HCT116 (cell line): ENCODE measurements at regions not wholly inside any gene's neighbourhood (a gene's known extent, or its start where the extent isn't known, plus 50 kb on each side); places are given as distances from the start of the nearest gene placed in this dataset.

Experiments
- ATAC-seq: fragments of 200-7000 bp; cut with Tn5 transposase; 2 replicates; pipeline ENCODE4 v1.9.1; 2020; ENCODE audit warnings: mild to moderate bottlenecking, moderate library complexity
- BruUV-seq: library from RNA; stranded (reverse); fragments of 400-500 nt; replicated peaks from 2 replicates; lab custom pipeline; 2021; lab: Mats Ljungman, UMichigan
- CTCF ChIA-PET: fragments of 300-600 bp; sonication (Branson Sonifier 250); formaldehyde crosslinking; loops from one replicate; lab custom pipeline; 2021; ENCODE audit warnings: antibody characterized with exemption; lab: Charles Lee
- POLR2A ChIA-PET: fragments of 300-600, 350-600 bp; sonication (Branson Sonifier 250); formaldehyde crosslinking; loops from one replicate; lab custom pipeline; 2021; ENCODE audit warnings: antibody characterized with exemption; lab: Charles Lee
- RAD21 ChIA-PET, 2 experiments: fragments of 300-600 bp; sonication (Branson Sonifier 250); formaldehyde crosslinking; loops; one replicate each; lab custom pipeline; 2023; ENCODE audit warnings: low total read pairs in 2 of 2; ENCODE audit not compliant: uncharacterized antibody in 2 of 2, unreplicated experiment in 2 of 2, low non-redundant PET in 1 of 2; lab: Charles Lee
- DNase-seq: peaks from one replicate; pipeline ENCODE4 v3.0.0-alpha.2; 2010; ENCODE audit warnings: low read depth, low spot score
- H2AFZ ChIP-seq: fragments of 200-600 bp; shearing (Covaris generic), sonication (generic); 2 replicates; pipeline ENCODE4 v1.6.1; 2017; ENCODE audit warnings: low read depth, mixed run types, mixed read lengths, antibody characterized with exemption, low read length; ENCODE audit not compliant: poor library complexity, severe bottlenecking
- H3K27ac ChIP-seq: 2 replicates; pipeline ENCODE4 v1.5.1; 2012; ENCODE audit warnings: low read depth, low read length
- H3K27me3 ChIP-seq: fragments of 200-600 bp; sonication (generic); 2 replicates; pipeline ENCODE4 v1.6.1; 2016; ENCODE audit warnings: mixed run types, low read length, mixed read lengths; ENCODE audit not compliant: insufficient read depth
- H3K36me3 ChIP-seq, 2 experiments: fragments of 200-500 bp in 1 of 2; fragments of 200-600 bp in 1 of 2; sonication (Bioruptor generic) in 1 of 2; sonication (generic) in 1 of 2; 2 replicates each; pipeline versions ENCODE4 v1.5.1 to v1.6.1; 2014 to 2016; ENCODE audit warnings: low read length in 2 of 2, inconsistent platforms in 1 of 2, mixed read lengths in 1 of 2, mixed run types in 1 of 2; ENCODE audit not compliant: insufficient read depth in 2 of 2, control insufficient read depth in 1 of 2
- H3K4me1 ChIP-seq, 2 experiments: fragments of 200-600 bp in 1 of 2; sonication (generic) in 1 of 2; 2 replicates each; pipeline versions ENCODE4 v1.5.1 to v1.6.1; 2012 to 2017; ENCODE audit warnings: low read length in 2 of 2, inconsistent platforms in 1 of 2, mild to moderate bottlenecking in 1 of 2, mixed read lengths in 1 of 2, mixed run types in 1 of 2, moderate library complexity in 1 of 2; ENCODE audit not compliant: insufficient read depth in 2 of 2, control insufficient read depth in 1 of 2
- H3K4me2 ChIP-seq: fragments of 200-600 bp; sonication (generic); 2 replicates; pipeline ENCODE4 v1.6.1; 2017; ENCODE audit warnings: mixed run types, low read length, mixed read lengths
- H3K4me3 ChIP-seq, 2 experiments: fragments of 200-600 bp in 1 of 2; sonication (generic) in 1 of 2; replicated peaks in 1 of 2; 2 replicates each; pipeline ENCODE4 v1.5.1; 2011 to 2016; ENCODE audit warnings: low read length in 2 of 2, control low read depth in 1 of 2, low read depth in 1 of 2, mild to moderate bottlenecking in 1 of 2, mixed read lengths in 1 of 2, mixed run types in 1 of 2
- H3K79me2 ChIP-seq: fragments of 200-600 bp; sonication (generic); 2 replicates; pipeline ENCODE4 v1.6.1; 2017; ENCODE audit warnings: mild to moderate bottlenecking, mixed run types, low read length, moderate library complexity, mixed read lengths; ENCODE audit not compliant: insufficient read depth
- H3K9ac ChIP-seq: fragments of 200-600 bp; sonication (generic); 2 replicates; pipeline ENCODE4 v1.6.1; 2016; ENCODE audit warnings: low read length, mixed read lengths
- H3K9me2 ChIP-seq: fragments of 200-600 bp; sonication (generic), shearing (Covaris generic); 2 replicates; pipeline ENCODE4 v1.6.1; 2017; ENCODE audit warnings: mixed run types, mild to moderate bottlenecking, moderate library complexity; ENCODE audit not compliant: insufficient read depth
- H3K9me3 ChIP-seq, 2 experiments: fragments of 200-500 bp in 1 of 2; fragments of 200-600 bp in 1 of 2; sonication (Bioruptor generic) in 1 of 2; sonication (generic) in 1 of 2; 2 replicates each; pipeline ENCODE4 v1.6.1; 2014 to 2017; ENCODE audit warnings: low read length in 2 of 2, mixed read lengths in 2 of 2, inconsistent platforms in 1 of 2, low read depth in 1 of 2, mild to moderate bottlenecking in 1 of 2, mixed run types in 1 of 2, moderate library complexity in 1 of 2; ENCODE audit not compliant: control insufficient read depth in 1 of 2, insufficient read depth in 1 of 2
- H4K20me1 ChIP-seq: fragments of 200-600 bp; sonication (generic), shearing (Covaris generic); 2 replicates; pipeline ENCODE4 v1.6.1; 2017; ENCODE audit warnings: mixed run types, mild to moderate bottlenecking, moderate library complexity; ENCODE audit not compliant: insufficient read depth
- CEBPB ChIP-seq: IDR thresholded peaks from 2 replicates; pipeline ENCODE4 v1.6.1; 2012; ENCODE audit warnings: low read depth
- ELF1 ChIP-seq: IDR thresholded peaks from 2 replicates; pipeline ENCODE4 v1.6.1; 2012; ENCODE audit warnings: low read depth, borderline replicate concordance
- EZH2 ChIP-seq: fragments of 200-600 bp; sonication (generic); IDR thresholded peaks from 2 replicates; pipeline ENCODE4 v1.6.1; 2017; ENCODE audit warnings: antibody characterized with exemption, mixed run types
- EZH2phosphoT487 ChIP-seq: fragments of 200-600 bp; IDR thresholded peaks from 2 replicates; pipeline ENCODE4 v1.6.1; 2018; ENCODE audit warnings: antibody characterized with exemption, borderline replicate concordance
- FOSL1 ChIP-seq: IDR thresholded peaks from 2 replicates; pipeline ENCODE4 v1.6.1; 2012; ENCODE audit warnings: low read depth
- JUND ChIP-seq: IDR thresholded peaks from 2 replicates; pipeline ENCODE4 v1.6.1; 2012
- POLR2A ChIP-seq: IDR thresholded peaks from 2 replicates; pipeline ENCODE4 v1.7.0; 2011; ENCODE audit warnings: borderline replicate concordance; ENCODE audit not compliant: insufficient read depth, insufficient read length; ENCODE audit errors: extremely low read depth
- POLR2AphosphoS5 ChIP-seq: IDR thresholded peaks from 2 replicates; pipeline ENCODE4 v1.6.1; 2011; ENCODE audit warnings: mild to moderate bottlenecking, low read depth, low read length, moderate library complexity
- SIN3A ChIP-seq: IDR thresholded peaks from 2 replicates; pipeline ENCODE4 v1.6.1; 2012; ENCODE audit warnings: low read depth
- SP1 ChIP-seq: IDR thresholded peaks from 2 replicates; pipeline ENCODE4 v1.6.1; 2012; ENCODE audit warnings: low read depth
- SRF ChIP-seq: IDR thresholded peaks from 2 replicates; pipeline ENCODE4 v1.6.1; 2012; ENCODE audit warnings: low read depth
- TCF7L2 ChIP-seq: IDR thresholded peaks from 2 replicates; pipeline ENCODE4 v1.7.0; 2011; ENCODE audit warnings: borderline replicate concordance, inconsistent platforms; ENCODE audit not compliant: insufficient read depth, insufficient read length; ENCODE audit errors: extremely low read depth
- ZFX ChIP-seq: fragments of 450-650 bp; IDR thresholded peaks from 2 replicates; pipeline ENCODE4 v1.6.1; 2017
- intact Hi-C: fragments of 100-400 bp; cut with micrococcal nuclease; formaldehyde crosslinking; loops from 2 replicates; pipeline ENCODE4 v1.10.0; 2022
- TF ChIP-seq, protein P1 (sequence below), 3 experiments: fragments of 200-600 bp in 1 of 3; sonication (generic) in 1 of 3; IDR thresholded peaks in 2 of 3; conservative IDR thresholded peaks in 1 of 3; 2 replicates each; pipeline ENCODE4 v1.5.1; 2012 to 2017; ENCODE audit warnings: low read depth in 2 of 3, low read length in 2 of 3, antibody characterized with exemption in 1 of 3, borderline replicate concordance in 1 of 3, control low read depth in 1 of 3, mild to moderate bottlenecking in 1 of 3, mixed read lengths in 1 of 3, mixed run types in 1 of 3, moderate library complexity in 1 of 3; ENCODE audit not compliant: insufficient read depth in 1 of 3
- TF ChIP-seq, protein P2 (sequence below): IDR thresholded peaks from 2 replicates; pipeline ENCODE4 v1.6.1; 2012
- TF ChIP-seq, protein P3 (sequence below): IDR thresholded peaks from 2 replicates; pipeline ENCODE4 v1.6.1; 2012
- TF ChIP-seq, protein P4 (sequence below): IDR thresholded peaks from 2 replicates; pipeline ENCODE4 v1.6.1; 2012; ENCODE audit warnings: low read depth

DNA sequence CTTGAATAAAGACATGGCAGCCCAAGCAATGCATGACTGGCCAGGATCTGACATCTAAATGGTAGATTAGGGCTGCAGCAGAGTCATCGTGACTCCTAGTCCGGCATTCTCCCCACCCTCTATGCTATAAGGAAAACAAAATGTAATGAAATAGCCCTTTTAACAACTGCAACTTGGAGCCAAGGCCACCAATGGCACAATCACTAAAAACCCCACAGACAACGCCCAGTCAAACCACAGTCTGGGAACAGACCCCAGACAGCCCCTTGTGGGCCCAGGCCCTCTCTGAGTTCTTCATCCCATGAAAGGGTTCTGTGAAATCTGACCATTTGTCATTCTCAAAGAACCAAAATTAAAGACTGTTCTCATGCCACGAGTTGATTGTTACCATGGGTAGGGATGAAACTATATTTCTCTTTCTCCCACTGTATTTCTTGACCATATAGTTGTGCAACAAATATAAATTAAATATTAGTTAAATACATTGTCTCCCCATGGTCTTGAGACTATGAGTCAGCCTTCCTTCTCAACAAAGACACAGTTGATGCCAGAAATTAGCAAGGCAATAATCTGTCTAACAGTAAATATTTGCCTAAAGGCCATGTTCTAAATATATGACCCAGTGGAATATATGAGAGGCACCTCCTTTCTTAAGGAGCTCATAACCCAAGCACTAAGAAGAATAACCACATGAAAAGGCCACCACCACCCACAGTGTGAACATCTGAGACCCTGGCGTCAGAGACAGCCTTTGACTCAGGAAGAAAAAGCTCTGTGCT is 85.6 kb upstream of the SSTR4 start (continued):
- TF ChIP-seq, protein P1, sequence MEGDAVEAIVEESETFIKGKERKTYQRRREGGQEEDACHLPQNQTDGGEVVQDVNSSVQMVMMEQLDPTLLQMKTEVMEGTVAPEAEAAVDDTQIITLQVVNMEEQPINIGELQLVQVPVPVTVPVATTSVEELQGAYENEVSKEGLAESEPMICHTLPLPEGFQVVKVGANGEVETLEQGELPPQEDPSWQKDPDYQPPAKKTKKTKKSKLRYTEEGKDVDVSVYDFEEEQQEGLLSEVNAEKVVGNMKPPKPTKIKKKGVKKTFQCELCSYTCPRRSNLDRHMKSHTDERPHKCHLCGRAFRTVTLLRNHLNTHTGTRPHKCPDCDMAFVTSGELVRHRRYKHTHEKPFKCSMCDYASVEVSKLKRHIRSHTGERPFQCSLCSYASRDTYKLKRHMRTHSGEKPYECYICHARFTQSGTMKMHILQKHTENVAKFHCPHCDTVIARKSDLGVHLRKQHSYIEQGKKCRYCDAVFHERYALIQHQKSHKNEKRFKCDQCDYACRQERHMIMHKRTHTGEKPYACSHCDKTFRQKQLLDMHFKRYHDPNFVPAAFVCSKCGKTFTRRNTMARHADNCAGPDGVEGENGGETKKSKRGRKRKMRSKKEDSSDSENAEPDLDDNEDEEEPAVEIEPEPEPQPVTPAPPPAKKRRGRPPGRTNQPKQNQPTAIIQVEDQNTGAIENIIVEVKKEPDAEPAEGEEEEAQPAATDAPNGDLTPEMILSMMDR (IDR thresholded peaks at IDR 0.05 in 2 of 3, conservative IDR thresholded peaks at IDR 0.05 in 1 of 3; ENCODE audit: borderline replicate concordance in 1 of 3, insufficient read depth in 1 of 3, low read depth in 2 of 3, low read length in 2 of 3): no peak
- TF ChIP-seq EZH2: no peak

DNA sequence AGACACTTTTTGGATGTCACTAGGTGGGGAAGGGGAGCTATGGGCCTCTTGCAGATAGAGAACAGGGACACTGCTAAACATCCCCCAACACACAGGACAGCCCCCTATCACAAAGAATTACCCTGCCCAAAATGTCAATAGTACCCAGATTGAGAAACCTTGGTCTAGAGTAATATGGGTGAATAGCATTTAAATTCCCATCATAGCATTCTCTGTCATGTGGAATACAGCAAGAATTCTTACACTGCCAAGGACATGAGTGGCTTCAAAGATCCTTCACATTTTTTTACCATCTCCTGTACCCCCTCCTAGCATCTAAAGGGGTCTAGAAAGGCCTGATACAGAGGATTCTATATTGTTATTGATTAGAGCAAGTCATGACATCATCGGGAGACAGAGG is 83.1 kb upstream of the SSTR4 start:
- CTCF ChIA-PET: no interaction called here
- H3K79me2 ChIP-seq: no peaks in the 10 kb centered on the region
- H3K27me3 ChIP-seq: peaks cover 55% of the 10 kb centered on the region
- no peak for ATAC-seq
- H3K9ac ChIP-seq: no peak overlapping the region
- H4K20me1 ChIP-seq: no peaks in the 10 kb centered on the region
- no peak overlapping the region for H2AFZ ChIP-seq
- H3K4me2 ChIP-seq: no peak overlapping the region
- POLR2A ChIA-PET: no interaction called here
- no peak for DNase-seq
- H3K36me3 ChIP-seq: no peaks in the 10 kb centered on the region
- H3K27ac ChIP-seq: no peak overlapping the region
- no peaks in the 10 kb centered on the region for H3K4me1 ChIP-seq
- RAD21 ChIA-PET: no interaction called here
- BruUV-seq: no TSS peak
- no peaks in the 10 kb centered on the region for H3K9me2 ChIP-seq
- H3K4me3 ChIP-seq: no peak overlapping the region
- no peaks in the 10 kb centered on the region for H3K9me3 ChIP-seq
- intact Hi-C loops: no loop called here
- TF ChIP-seq SIN3A (no peak), SP1 (no peak), CEBPB (no peak), POLR2AphosphoS5 (no peak), EZH2phosphoT487 (no peak), SRF (no peak), JUND (no peak), TCF7L2 (no peak), ELF1 (no peak), FOSL1 (no peak), EZH2 (no peak), ZFX (no peak), POLR2A (no peak)
- TF ChIP-seq, protein P2, sequence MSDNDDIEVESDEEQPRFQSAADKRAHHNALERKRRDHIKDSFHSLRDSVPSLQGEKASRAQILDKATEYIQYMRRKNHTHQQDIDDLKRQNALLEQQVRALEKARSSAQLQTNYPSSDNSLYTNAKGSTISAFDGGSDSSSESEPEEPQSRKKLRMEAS: no peak
- TF ChIP-seq, protein P1 (IDR thresholded peaks at IDR 0.05 in 2 of 3, conservative IDR thresholded peaks at IDR 0.05 in 1 of 3; ENCODE audit: borderline replicate concordance in 1 of 3, insufficient read depth in 1 of 3, low read depth in 2 of 3, low read length in 2 of 3): no peak
- TF ChIP-seq, protein P3, sequence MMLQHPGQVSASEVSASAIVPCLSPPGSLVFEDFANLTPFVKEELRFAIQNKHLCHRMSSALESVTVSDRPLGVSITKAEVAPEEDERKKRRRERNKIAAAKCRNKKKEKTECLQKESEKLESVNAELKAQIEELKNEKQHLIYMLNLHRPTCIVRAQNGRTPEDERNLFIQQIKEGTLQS: no peak
- TF ChIP-seq, protein P4, sequence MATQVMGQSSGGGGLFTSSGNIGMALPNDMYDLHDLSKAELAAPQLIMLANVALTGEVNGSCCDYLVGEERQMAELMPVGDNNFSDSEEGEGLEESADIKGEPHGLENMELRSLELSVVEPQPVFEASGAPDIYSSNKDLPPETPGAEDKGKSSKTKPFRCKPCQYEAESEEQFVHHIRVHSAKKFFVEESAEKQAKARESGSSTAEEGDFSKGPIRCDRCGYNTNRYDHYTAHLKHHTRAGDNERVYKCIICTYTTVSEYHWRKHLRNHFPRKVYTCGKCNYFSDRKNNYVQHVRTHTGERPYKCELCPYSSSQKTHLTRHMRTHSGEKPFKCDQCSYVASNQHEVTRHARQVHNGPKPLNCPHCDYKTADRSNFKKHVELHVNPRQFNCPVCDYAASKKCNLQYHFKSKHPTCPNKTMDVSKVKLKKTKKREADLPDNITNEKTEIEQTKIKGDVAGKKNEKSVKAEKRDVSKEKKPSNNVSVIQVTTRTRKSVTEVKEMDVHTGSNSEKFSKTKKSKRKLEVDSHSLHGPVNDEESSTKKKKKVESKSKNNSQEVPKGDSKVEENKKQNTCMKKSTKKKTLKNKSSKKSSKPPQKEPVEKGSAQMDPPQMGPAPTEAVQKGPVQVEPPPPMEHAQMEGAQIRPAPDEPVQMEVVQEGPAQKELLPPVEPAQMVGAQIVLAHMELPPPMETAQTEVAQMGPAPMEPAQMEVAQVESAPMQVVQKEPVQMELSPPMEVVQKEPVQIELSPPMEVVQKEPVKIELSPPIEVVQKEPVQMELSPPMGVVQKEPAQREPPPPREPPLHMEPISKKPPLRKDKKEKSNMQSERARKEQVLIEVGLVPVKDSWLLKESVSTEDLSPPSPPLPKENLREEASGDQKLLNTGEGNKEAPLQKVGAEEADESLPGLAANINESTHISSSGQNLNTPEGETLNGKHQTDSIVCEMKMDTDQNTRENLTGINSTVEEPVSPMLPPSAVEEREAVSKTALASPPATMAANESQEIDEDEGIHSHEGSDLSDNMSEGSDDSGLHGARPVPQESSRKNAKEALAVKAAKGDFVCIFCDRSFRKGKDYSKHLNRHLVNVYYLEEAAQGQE: no peak
